ENCODE measurements at regions not wholly inside any gene's neighbourhood (a gene's known extent, or its start where the extent isn't known, plus 50 kb on each side); places are given as distances from the start of the nearest gene placed in this dataset.

GRCh38 chr5:45029553-45029952, 220.8 kb downstream of the MRPS30 start:
- Histone ChIP-seq H3K4me3 (ENCODE audit: low read depth, low read length) (no peak overlapping the region), H3K36me3 (ENCODE audit: control insufficient read depth in 2 of 2, insufficient read depth in 1 of 2, low read length in 2 of 2) (no peaks in the 10 kb centered on the region), H3K9me3 (ENCODE audit: control insufficient read depth, insufficient read depth, low read depth, low read length) (no peaks in the 10 kb centered on the region; the same call in 1 of the 2 replicates), H3K4me1 (ENCODE audit: control insufficient read depth, insufficient read depth, low read length) (no peaks in the 10 kb centered on the region), H3K27ac (ENCODE audit: extremely low read depth, low read depth, low read length) (no peak overlapping the region)
- CTCF ChIA-PET = interaction anchor here (0.6 to 2.5 kb wide), 2 partner anchors 9 to 491 kb away, joined by 4 to 15 read pairs; no protein-coding TSS in a partner anchor
- POLR2A ChIA-PET = no interaction called here
- TF ChIP-seq ZNF138 (tag by site-specific recombination; IDR thresholded peaks at IDR 0.05; ENCODE audit: borderline replicate concordance) = no peak
- TF ChIP-seq ZNF558 (tag by site-specific recombination; IDR thresholded peaks at IDR 0.05) = no peak
- TF ChIP-seq ZNF292 (tag by site-specific recombination; IDR thresholded peaks at IDR 0.05; ENCODE audit: borderline replicate concordance, low read depth) = no peak
- TF ChIP-seq ZFP37 (tag by site-specific recombination; IDR thresholded peaks at IDR 0.05) = no peak
- TF ChIP-seq MYNN (tag by site-specific recombination; IDR thresholded peaks at IDR 0.05; ENCODE audit: borderline replicate concordance) = no peak
- TF ChIP-seq ZBTB1 (tag by site-specific recombination; IDR thresholded peaks at IDR 0.05) = no peak
- TF ChIP-seq HOXC10 (CRISPR knock-in tag; IDR thresholded peaks at IDR 0.05) = no peak
- TF ChIP-seq OVOL3 (tag by site-specific recombination; IDR thresholded peaks at IDR 0.05) = no peak

GRCh38 chr5:45035991-45036390, 227.2 kb downstream of the MRPS30 start:
- no peak overlapping the region for H3K4me3 ChIP-seq (ENCODE audit: low read depth, low read length)
- H3K27ac ChIP-seq (ENCODE audit: extremely low read depth, low read depth, low read length) = no peak overlapping the region
- ChIA-PET CTCF (interaction anchor here (0.6 kb wide), 2 partner anchors 483 to 493 kb away, joined by 3 to 4 read pairs; no protein-coding TSS in a partner anchor), POLR2A (no interaction called here)
- H3K36me3 ChIP-seq (ENCODE audit: control insufficient read depth in 2 of 2, insufficient read depth in 1 of 2, low read length in 2 of 2) = no peaks in the 10 kb centered on the region
- no peaks in the 10 kb centered on the region for H3K4me1 ChIP-seq (ENCODE audit: control insufficient read depth, insufficient read depth, low read length)
- no peaks in the 10 kb centered on the region for H3K9me3 ChIP-seq (ENCODE audit: control insufficient read depth, insufficient read depth, low read depth, low read length)
- TF ChIP-seq KLF8 (tag by site-specific recombination; IDR thresholded peaks at IDR 0.05) (no peak), ZNF623 (tag by site-specific recombination; IDR thresholded peaks at IDR 0.05) (no peak), KLF17 (tag by site-specific recombination; IDR thresholded peaks at IDR 0.05) (no peak), ZNF707 (tag by site-specific recombination; IDR thresholded peaks at IDR 0.05) (no peak), ZNF362 (tag by site-specific recombination; IDR thresholded peaks at IDR 0.05) (no peak)

GRCh38 chr5:45037927-45038326, 229.2 kb downstream of the MRPS30 start:
- TF ChIP-seq ZNF626 (tag by site-specific recombination; IDR thresholded peaks at IDR 0.05) = no peak
- CTCF ChIA-PET = interaction anchor here (0.6 to 2.5 kb wide), 31 partner anchors 9 to 1182 kb away, joined by 3 to 21 read pairs (median 3); partner anchors contain the start of gene HCN1
- Histone ChIP-seq H3K27ac (ENCODE audit: extremely low read depth, low read depth, low read length) (no peak overlapping the region), H3K4me3 (ENCODE audit: low read depth, low read length) (no peak overlapping the region), H3K9me3 (ENCODE audit: control insufficient read depth, insufficient read depth, low read depth, low read length) (no peaks in the 10 kb centered on the region), H3K4me1 (ENCODE audit: control insufficient read depth, insufficient read depth, low read length) (no peaks in the 10 kb centered on the region), H3K36me3 (ENCODE audit: control insufficient read depth in 2 of 2, insufficient read depth in 1 of 2, low read length in 2 of 2) (no peaks in the 10 kb centered on the region)
- POLR2A ChIA-PET = no interaction called here

- POLR2A ChIA-PET = no interaction called here
- CTCF ChIA-PET = interaction anchor here (0.6 to 2.5 kb wide), 25 partner anchors 9 to 1181 kb away, joined by 3 to 21 read pairs (median 3); partner anchors contain the start of gene HCN1
- no peak overlapping the region for H3K4me3 ChIP-seq (ENCODE audit: low read depth, low read length)
- H3K36me3 ChIP-seq (ENCODE audit: control insufficient read depth in 2 of 2, insufficient read depth in 1 of 2, low read length in 2 of 2) = no peaks in the 10 kb centered on the region
- no peak overlapping the region for H3K27ac ChIP-seq (ENCODE audit: extremely low read depth, low read depth, low read length)
- no peaks in the 10 kb centered on the region for H3K4me1 ChIP-seq (ENCODE audit: control insufficient read depth, insufficient read depth, low read length)
- no peaks in the 10 kb centered on the region for H3K9me3 ChIP-seq (ENCODE audit: control insufficient read depth, insufficient read depth, low read depth, low read length)
- TF ChIP-seq ZNF654 (tag by site-specific recombination; IDR thresholded peaks at IDR 0.05; ENCODE audit: low read depth) = peak; percentile 60
- no peak for TF ChIP-seq ZSCAN18 (tag by site-specific recombination; IDR thresholded peaks at IDR 0.05)
Observed at GRCh38 chr5:45038366-45038987, 229.7 kb downstream of the MRPS30 start.

All from HEK293 (cell line).